H1 (cell line): ENCODE measurements at regions not wholly inside any gene's neighbourhood (a gene's known extent, or its start where the extent isn't known, plus 50 kb on each side); places are given as distances from the start of the nearest gene placed in this dataset.

Experiments used
- ASH2L ChIP-seq: fragments of 200-600, 300-600 bp; sonication (generic); IDR thresholded peaks from one replicate; pipeline ENCODE4 v1.7.1; 2017; ENCODE audit warnings: low read length
- CREB1 ChIP-seq: IDR thresholded peaks from 2 replicates; pipeline ENCODE4 v1.6.1; 2012; ENCODE audit warnings: inconsistent platforms
- JUN ChIP-seq: IDR thresholded peaks from 2 replicates; pipeline ENCODE4 v1.6.1; 2011; ENCODE audit warnings: low read depth, mild to moderate bottlenecking, improper control_type of control experiment, low read length
- RXRA ChIP-seq: IDR thresholded peaks from 2 replicates; pipeline ENCODE4 v1.6.1; 2011; ENCODE audit warnings: low read depth, mild to moderate bottlenecking, low read length, moderate library complexity; ENCODE audit not compliant: insufficient read depth
- SRF ChIP-seq: IDR thresholded peaks from 2 replicates; pipeline ENCODE4 v1.6.1; 2011; ENCODE audit warnings: mild to moderate bottlenecking, low read depth, low read length, moderate library complexity
- SUZ12 ChIP-seq: fragments of 200-600 bp; sonication (generic); IDR thresholded peaks from 2 replicates; pipeline ENCODE4 v1.6.1; 2012; ENCODE audit warnings: mild to moderate bottlenecking, inconsistent platforms, low read length, moderate library complexity, mixed read lengths
- TCF12 ChIP-seq: IDR thresholded peaks from 2 replicates; pipeline ENCODE4 v1.6.1; 2011; ENCODE audit warnings: low read depth, mild to moderate bottlenecking, low read length
- ZNF274 ChIP-seq: IDR thresholded peaks from 2 replicates; pipeline ENCODE4 v1.7.0; 2012; ENCODE audit warnings: low read length, borderline replicate concordance; ENCODE audit errors: extremely low read depth
- TF ChIP-seq, protein P1 (sequence below): fragments of 300-600 bp; sonication (generic); IDR thresholded peaks from 2 replicates; pipeline ENCODE4 v1.7.1; 2012; ENCODE audit warnings: low read length, moderate library complexity, mild to moderate bottlenecking, inconsistent platforms; ENCODE audit not compliant: insufficient replicate concordance
- TF ChIP-seq, protein P2 (sequence below), 3 experiments: IDR thresholded peaks; 1 replicate in 2 of 3; 2 replicates in 1 of 3; pipeline versions ENCODE4 v1.5.1 to v1.6.1; 2011; ENCODE audit warnings: low read length in 3 of 3, mild to moderate bottlenecking in 3 of 3, inconsistent platforms in 2 of 3, low read depth in 1 of 3, moderate library complexity in 1 of 3; ENCODE audit not compliant: insufficient read depth in 1 of 3; ENCODE audit errors: control extremely low read depth in 1 of 3

DNA sequence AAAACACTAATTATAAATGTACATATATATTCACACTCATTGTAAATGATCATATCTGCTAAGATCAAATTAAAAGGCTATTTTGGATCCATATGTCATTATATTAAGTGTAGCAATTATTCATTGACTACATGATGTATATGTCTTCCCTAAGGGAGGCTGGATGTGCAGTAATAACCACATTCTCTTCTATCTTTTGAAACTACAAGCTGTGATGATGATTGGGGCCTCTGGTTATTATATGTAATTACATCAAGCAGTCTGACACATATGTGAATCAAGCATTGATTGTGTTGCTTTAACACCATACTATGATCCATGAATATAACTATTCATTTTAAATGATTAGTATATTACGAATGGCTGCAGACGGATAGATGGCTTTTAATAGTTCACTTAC, 1973.4 kb downstream of the SUCLG1 start (continued):
- TF ChIP-seq, protein P1, sequence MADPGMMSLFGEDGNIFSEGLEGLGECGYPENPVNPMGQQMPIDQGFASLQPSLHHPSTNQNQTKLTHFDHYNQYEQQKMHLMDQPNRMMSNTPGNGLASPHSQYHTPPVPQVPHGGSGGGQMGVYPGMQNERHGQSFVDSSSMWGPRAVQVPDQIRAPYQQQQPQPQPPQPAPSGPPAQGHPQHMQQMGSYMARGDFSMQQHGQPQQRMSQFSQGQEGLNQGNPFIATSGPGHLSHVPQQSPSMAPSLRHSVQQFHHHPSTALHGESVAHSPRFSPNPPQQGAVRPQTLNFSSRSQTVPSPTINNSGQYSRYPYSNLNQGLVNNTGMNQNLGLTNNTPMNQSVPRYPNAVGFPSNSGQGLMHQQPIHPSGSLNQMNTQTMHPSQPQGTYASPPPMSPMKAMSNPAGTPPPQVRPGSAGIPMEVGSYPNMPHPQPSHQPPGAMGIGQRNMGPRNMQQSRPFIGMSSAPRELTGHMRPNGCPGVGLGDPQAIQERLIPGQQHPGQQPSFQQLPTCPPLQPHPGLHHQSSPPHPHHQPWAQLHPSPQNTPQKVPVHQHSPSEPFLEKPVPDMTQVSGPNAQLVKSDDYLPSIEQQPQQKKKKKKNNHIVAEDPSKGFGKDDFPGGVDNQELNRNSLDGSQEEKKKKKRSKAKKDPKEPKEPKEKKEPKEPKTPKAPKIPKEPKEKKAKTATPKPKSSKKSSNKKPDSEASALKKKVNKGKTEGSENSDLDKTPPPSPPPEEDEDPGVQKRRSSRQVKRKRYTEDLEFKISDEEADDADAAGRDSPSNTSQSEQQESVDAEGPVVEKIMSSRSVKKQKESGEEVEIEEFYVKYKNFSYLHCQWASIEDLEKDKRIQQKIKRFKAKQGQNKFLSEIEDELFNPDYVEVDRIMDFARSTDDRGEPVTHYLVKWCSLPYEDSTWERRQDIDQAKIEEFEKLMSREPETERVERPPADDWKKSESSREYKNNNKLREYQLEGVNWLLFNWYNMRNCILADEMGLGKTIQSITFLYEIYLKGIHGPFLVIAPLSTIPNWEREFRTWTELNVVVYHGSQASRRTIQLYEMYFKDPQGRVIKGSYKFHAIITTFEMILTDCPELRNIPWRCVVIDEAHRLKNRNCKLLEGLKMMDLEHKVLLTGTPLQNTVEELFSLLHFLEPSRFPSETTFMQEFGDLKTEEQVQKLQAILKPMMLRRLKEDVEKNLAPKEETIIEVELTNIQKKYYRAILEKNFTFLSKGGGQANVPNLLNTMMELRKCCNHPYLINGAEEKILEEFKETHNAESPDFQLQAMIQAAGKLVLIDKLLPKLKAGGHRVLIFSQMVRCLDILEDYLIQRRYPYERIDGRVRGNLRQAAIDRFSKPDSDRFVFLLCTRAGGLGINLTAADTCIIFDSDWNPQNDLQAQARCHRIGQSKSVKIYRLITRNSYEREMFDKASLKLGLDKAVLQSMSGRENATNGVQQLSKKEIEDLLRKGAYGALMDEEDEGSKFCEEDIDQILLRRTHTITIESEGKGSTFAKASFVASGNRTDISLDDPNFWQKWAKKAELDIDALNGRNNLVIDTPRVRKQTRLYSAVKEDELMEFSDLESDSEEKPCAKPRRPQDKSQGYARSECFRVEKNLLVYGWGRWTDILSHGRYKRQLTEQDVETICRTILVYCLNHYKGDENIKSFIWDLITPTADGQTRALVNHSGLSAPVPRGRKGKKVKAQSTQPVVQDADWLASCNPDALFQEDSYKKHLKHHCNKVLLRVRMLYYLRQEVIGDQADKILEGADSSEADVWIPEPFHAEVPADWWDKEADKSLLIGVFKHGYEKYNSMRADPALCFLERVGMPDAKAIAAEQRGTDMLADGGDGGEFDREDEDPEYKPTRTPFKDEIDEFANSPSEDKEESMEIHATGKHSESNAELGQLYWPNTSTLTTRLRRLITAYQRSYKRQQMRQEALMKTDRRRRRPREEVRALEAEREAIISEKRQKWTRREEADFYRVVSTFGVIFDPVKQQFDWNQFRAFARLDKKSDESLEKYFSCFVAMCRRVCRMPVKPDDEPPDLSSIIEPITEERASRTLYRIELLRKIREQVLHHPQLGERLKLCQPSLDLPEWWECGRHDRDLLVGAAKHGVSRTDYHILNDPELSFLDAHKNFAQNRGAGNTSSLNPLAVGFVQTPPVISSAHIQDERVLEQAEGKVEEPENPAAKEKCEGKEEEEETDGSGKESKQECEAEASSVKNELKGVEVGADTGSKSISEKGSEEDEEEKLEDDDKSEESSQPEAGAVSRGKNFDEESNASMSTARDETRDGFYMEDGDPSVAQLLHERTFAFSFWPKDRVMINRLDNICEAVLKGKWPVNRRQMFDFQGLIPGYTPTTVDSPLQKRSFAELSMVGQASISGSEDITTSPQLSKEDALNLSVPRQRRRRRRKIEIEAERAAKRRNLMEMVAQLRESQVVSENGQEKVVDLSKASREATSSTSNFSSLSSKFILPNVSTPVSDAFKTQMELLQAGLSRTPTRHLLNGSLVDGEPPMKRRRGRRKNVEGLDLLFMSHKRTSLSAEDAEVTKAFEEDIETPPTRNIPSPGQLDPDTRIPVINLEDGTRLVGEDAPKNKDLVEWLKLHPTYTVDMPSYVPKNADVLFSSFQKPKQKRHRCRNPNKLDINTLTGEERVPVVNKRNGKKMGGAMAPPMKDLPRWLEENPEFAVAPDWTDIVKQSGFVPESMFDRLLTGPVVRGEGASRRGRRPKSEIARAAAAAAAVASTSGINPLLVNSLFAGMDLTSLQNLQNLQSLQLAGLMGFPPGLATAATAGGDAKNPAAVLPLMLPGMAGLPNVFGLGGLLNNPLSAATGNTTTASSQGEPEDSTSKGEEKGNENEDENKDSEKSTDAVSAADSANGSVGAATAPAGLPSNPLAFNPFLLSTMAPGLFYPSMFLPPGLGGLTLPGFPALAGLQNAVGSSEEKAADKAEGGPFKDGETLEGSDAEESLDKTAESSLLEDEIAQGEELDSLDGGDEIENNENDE, result no peak
- TF ChIP-seq SUZ12 (no peak), RXRA (no peak), SRF (no peak), CREB1 (no peak), JUN (no peak), ASH2L (no peak), TCF12 (no peak), ZNF274 (no peak)
- TF ChIP-seq, protein P2, sequence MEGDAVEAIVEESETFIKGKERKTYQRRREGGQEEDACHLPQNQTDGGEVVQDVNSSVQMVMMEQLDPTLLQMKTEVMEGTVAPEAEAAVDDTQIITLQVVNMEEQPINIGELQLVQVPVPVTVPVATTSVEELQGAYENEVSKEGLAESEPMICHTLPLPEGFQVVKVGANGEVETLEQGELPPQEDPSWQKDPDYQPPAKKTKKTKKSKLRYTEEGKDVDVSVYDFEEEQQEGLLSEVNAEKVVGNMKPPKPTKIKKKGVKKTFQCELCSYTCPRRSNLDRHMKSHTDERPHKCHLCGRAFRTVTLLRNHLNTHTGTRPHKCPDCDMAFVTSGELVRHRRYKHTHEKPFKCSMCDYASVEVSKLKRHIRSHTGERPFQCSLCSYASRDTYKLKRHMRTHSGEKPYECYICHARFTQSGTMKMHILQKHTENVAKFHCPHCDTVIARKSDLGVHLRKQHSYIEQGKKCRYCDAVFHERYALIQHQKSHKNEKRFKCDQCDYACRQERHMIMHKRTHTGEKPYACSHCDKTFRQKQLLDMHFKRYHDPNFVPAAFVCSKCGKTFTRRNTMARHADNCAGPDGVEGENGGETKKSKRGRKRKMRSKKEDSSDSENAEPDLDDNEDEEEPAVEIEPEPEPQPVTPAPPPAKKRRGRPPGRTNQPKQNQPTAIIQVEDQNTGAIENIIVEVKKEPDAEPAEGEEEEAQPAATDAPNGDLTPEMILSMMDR (IDR thresholded peaks at IDR 0.05; ENCODE audit: control extremely low read depth in 1 of 3, insufficient read depth in 1 of 3, low read depth in 1 of 3, low read length in 3 of 3), result no peak
- TF ChIP-seq, all 59 proteins: peak for 0
